Gastroesophageal sphincter (tissue), 4 donors: ENCODE measurements at regions not wholly inside any gene's neighbourhood (a gene's known extent, or its start where the extent isn't known, plus 50 kb on each side); places are given as distances from the start of the nearest gene placed in this dataset.

Experiments
- ATAC-seq: fragments of 150-250 bp; one replicate; pipeline ENCODE4 v1.9.1; 2016; ENCODE audit warnings: mild to moderate bottlenecking, moderate library complexity
- H3K27ac ChIP-seq, 4 donors: fragments of 200-600 bp; sonication (generic) in 3 of 4; 1 replicate in 3 of 4; 2 replicates in 1 of 4; pipeline ENCODE4 v1.5.1; 2016 to 2019
- H3K27me3 ChIP-seq: fragments of 200-600 bp; sonication (generic); one replicate; pipeline ENCODE4 v1.5.1; 2019
- H3K36me3 ChIP-seq, 2 donors: fragments of 200-600 bp; sonication (generic); one replicate each; pipeline ENCODE4 v1.5.1; 2019; ENCODE audit warnings: control low read depth in 1 of 2
- H3K4me1 ChIP-seq, 3 donors: fragments of 200-600 bp; sonication (generic); 1 replicate in 2 of 3; 2 replicates in 1 of 3; pipeline ENCODE4 v1.5.1; 2016 to 2019; ENCODE audit warnings: control low read depth in 2 of 3
- H3K4me3 ChIP-seq, 2 donors: fragments of 200-600 bp; sonication (generic); one replicate each; pipeline ENCODE4 v1.5.1; 2019; ENCODE audit warnings: mild to moderate bottlenecking in 1 of 2, moderate library complexity in 1 of 2
- H3K9me3 ChIP-seq, 3 donors: fragments of 200-600 bp; sonication (generic); one replicate each; pipeline ENCODE4 v1.5.1; 2017 to 2019; ENCODE audit warnings: control low read depth in 2 of 3
- EP300 ChIP-seq: sonication (generic); formaldehyde crosslinking; IDR thresholded peaks from one replicate; pipeline ENCODE4 v1.6.1; 2017; ENCODE audit warnings: antibody characterized with exemption, mild to moderate bottlenecking
- POLR2A ChIP-seq, 2 donors: fragments of 450-650 bp; IDR thresholded peaks; one replicate each; pipeline ENCODE4 v1.6.1; 2017; ENCODE audit warnings: antibody characterized with exemption in 2 of 2, mild to moderate bottlenecking in 2 of 2, moderate library complexity in 1 of 2
- POLR2AphosphoS5 ChIP-seq: sonication (generic); formaldehyde crosslinking; IDR thresholded peaks from one replicate; pipeline ENCODE4 v1.6.1; 2017; ENCODE audit warnings: antibody characterized with exemption
- WGBS, 2 donors: methylation state at CpG; one replicate each; pipeline ENCODE4 v1.1.5; 2018; ENCODE audit warnings: low coverage in 1 of 2; 5-methylcytosine and 5-hydroxymethylcytosine counted together
- TF ChIP-seq, protein P1 (sequence below), 4 experiments: fragments of 200-600 bp in 2 of 4; fragments of 450-650 bp in 2 of 4; sonication (generic) in 1 of 4; IDR thresholded peaks; one replicate each; pipeline ENCODE4 v1.5.1; 2017 to 2019; ENCODE audit warnings: antibody characterized with exemption in 4 of 4, mild to moderate bottlenecking in 2 of 4, moderate library complexity in 2 of 4

DNA sequence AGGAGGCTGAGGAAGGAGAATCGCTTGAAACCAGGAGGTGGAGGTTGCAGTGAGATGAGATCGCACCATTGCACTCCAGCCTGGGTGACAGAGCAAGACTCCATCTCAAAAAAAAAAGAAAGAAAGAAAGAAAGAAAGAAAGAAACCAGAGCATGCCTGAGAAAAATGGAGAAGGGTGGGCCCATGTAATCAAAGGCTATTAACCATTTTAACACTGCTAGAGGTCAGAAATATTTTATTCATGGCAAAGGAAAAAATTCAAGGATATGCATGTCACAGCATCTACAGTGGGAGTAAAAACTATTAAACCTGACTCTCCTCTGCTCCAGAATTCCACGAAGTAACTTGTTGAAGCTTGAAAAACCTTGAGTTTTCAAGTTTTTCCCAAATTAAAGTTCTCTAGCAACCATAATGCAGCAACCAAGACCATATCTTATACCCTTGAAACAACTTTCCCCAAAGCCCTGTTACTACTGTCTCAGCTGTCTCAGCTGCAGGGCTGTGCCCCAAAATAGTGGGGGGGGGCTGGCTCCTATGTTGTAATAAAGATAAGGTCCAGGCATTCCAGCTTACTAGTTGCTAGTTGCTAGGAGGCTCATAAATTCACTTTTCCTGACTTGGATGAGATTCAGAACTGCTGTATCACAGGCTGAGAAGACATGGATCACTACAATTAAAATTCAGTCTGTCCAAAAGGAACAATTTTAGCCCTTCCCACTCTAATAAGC is 112.9 kb upstream of the SOD1 start:
- Histone ChIP-seq H3K27ac (no peak overlapping the region), H3K27me3 (peaks cover 16% of the 10 kb centered on the region), H3K4me1 (no peaks in the 10 kb centered on the region), H3K9me3 (no peaks in the 10 kb centered on the region), H3K36me3 (no peaks in the 10 kb centered on the region), H3K4me3 (no peak overlapping the region)
- TF ChIP-seq POLR2AphosphoS5 (no peak), EP300 (no peak), POLR2A (IDR thresholded peaks at IDR 0.05) (no peak)
- TF ChIP-seq, protein P1, sequence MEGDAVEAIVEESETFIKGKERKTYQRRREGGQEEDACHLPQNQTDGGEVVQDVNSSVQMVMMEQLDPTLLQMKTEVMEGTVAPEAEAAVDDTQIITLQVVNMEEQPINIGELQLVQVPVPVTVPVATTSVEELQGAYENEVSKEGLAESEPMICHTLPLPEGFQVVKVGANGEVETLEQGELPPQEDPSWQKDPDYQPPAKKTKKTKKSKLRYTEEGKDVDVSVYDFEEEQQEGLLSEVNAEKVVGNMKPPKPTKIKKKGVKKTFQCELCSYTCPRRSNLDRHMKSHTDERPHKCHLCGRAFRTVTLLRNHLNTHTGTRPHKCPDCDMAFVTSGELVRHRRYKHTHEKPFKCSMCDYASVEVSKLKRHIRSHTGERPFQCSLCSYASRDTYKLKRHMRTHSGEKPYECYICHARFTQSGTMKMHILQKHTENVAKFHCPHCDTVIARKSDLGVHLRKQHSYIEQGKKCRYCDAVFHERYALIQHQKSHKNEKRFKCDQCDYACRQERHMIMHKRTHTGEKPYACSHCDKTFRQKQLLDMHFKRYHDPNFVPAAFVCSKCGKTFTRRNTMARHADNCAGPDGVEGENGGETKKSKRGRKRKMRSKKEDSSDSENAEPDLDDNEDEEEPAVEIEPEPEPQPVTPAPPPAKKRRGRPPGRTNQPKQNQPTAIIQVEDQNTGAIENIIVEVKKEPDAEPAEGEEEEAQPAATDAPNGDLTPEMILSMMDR (IDR thresholded peaks at IDR 0.05): no peak
- WGBS, 2 donors: 78 to 93% methylated on average over 3 of the region's 3 CpGs
- no peak for ATAC-seq

GRCh38 chr21:31545036-31545435 is 114.5 kb upstream of the SOD1 start:
- no peaks in the 10 kb centered on the region for H3K36me3 ChIP-seq
- H3K27me3 ChIP-seq: peaks cover 4% of the 10 kb centered on the region
- H3K27ac ChIP-seq: no peak overlapping the region
- H3K4me3 ChIP-seq: no peak overlapping the region
- ATAC-seq: no peak
- TF ChIP-seq EP300: no peak
- TF ChIP-seq POLR2A (IDR thresholded peaks at IDR 0.05): no peak
- TF ChIP-seq POLR2AphosphoS5: no peak
- TF ChIP-seq, protein P1 (IDR thresholded peaks at IDR 0.05): no peak
- no peaks in the 10 kb centered on the region for H3K4me1 ChIP-seq
- no peaks in the 10 kb centered on the region for H3K9me3 ChIP-seq
- 91% methylated on average over 1 of the region's 1 CpG; no CpG with 5 or more reads in 1 of the 2 donors for WGBS, 2 donors

- Histone ChIP-seq H3K27ac (no peak overlapping the region), H3K4me3 (no peak overlapping the region), H3K27me3 (no peaks in the 10 kb centered on the region), H3K36me3 (no peaks in the 10 kb centered on the region), H3K9me3 (no peaks in the 10 kb centered on the region), H3K4me1 (no peaks in the 10 kb centered on the region)
- TF ChIP-seq EP300 (no peak), POLR2A (IDR thresholded peaks at IDR 0.05) (no peak), POLR2AphosphoS5 (no peak)
- TF ChIP-seq, protein P1 (IDR thresholded peaks at IDR 0.05): no peak
- no peak for ATAC-seq
- WGBS, 2 donors: 28 to 30% methylated on average over 2 to 7 of the region's 16 CpGs
These were observed 116.3 kb upstream of the SOD1 start for GRCh38 chr21:31543191-31543590.

DNA sequence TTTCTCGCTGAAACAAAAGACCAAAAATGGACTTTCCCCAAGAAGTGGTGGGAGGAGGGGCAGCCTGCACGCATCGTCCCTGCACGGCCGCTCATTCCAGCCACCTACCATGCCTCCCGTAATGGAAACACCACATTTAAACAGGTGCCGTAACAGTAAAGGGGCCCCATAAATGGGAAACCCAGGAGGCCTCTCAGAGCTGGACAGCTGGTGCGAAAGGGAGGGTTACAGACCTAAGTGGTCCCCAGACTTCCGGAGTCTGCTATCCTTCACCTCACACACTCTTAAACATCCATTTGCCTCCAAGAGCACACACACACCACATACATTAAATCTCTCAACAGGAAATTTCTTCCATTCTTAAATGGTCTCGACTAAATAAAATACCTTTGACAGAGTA is 120.7 kb upstream of the SOD1 start:
- Histone ChIP-seq H3K36me3 (no peaks in the 10 kb centered on the region), H3K27me3 (peaks cover 11% of the 10 kb centered on the region), H3K9me3 (no peaks in the 10 kb centered on the region), H3K4me3 (no peak overlapping the region), H3K4me1 (no peaks in the 10 kb centered on the region), H3K27ac (no peak overlapping the region)
- ATAC-seq: no peak
- WGBS, 2 donors: 29% methylated on average over 7 to 10 of the region's 10 CpGs
- TF ChIP-seq, protein P1 (IDR thresholded peaks at IDR 0.05): no peak
- TF ChIP-seq EP300: no peak
- TF ChIP-seq POLR2AphosphoS5: no peak
- no peak for TF ChIP-seq POLR2A (IDR thresholded peaks at IDR 0.05)

DNA sequence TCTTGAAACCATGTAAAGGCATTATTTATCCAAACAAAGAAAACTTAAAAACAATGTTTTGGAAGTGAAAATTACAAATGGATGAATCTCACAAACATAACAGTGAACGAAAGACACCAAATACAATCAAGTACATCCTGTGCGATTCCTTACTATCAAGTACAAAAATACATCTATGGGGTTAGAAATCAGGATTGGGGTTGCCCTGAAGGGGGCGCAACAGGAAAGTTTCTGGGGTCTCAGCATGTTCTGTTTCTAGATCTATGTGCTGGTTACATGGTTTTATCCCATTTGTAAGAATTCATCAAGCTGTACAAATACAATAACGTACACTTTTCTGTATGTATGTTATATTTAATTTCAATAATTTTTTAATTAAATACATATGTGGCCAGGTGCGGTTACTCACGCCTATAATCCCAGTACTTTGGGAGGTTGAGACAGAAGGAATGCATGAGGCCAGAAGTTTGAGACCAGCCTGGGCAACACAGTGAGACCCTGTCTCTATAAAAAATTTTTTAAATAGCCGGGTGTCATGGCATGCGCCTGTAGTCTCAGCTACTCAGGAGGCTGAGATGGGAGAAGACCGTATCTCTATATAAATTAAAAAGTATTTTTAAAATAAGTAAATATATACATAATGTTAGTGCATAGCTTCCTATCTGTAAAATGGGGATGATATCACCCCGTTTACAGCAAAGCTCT is 121.5 kb upstream of the SOD1 start:
- no peaks in the 10 kb centered on the region for H3K4me1 ChIP-seq
- no peaks in the 10 kb centered on the region for H3K36me3 ChIP-seq
- no peaks in the 10 kb centered on the region for H3K9me3 ChIP-seq
- no peak overlapping the region for H3K4me3 ChIP-seq
- ATAC-seq: no peak
- H3K27me3 ChIP-seq: peaks cover 11% of the 10 kb centered on the region
- H3K27ac ChIP-seq: no peak overlapping the region
- 86 to 89% methylated on average over 9 to 10 of the region's 10 CpGs for WGBS, 2 donors
- TF ChIP-seq, protein P1 (IDR thresholded peaks at IDR 0.05): no peak
- TF ChIP-seq POLR2A (IDR thresholded peaks at IDR 0.05): no peak
- no peak for TF ChIP-seq EP300
- no peak for TF ChIP-seq POLR2AphosphoS5
